ENCODE measurements at regions not wholly inside any gene's neighbourhood (a gene's known extent, or its start where the extent isn't known, plus 50 kb on each side); places are given as distances from the start of the nearest gene placed in this dataset.

GRCh38 chr10:62459072-62459471, 84.9 kb downstream of the ZNF365 start:
- Histone ChIP-seq H3K27ac (peak overlapping the region in 1 of 2 donors; percentile 48), H3K27me3 (no peaks in the 10 kb centered on the region), H3K9me3 (no peaks in the 10 kb centered on the region), H3K36me3 (no peaks in the 10 kb centered on the region), H3K4me1 (peaks cover 0 to 9% of the 10 kb centered on the region in 2 donors), H3K4me3 (no peak overlapping the region)
- TF ChIP-seq CTCF (IDR thresholded peaks at IDR 0.05) (no peak), POLR2AphosphoS5 (IDR thresholded peaks at IDR 0.05) (peak in 2 of 3 donors; percentile 20 to 53)
- intact Hi-C loops (cut with DNase I; ENCODE audit: low total_unique reads) = no loop called here
- no peak for DNase-seq (ENCODE audit: low spot score in 2 of 2)

- H3K4me1 ChIP-seq = peaks cover 0 to 8% of the 10 kb centered on the region in 2 donors
- intact Hi-C loops (cut with DNase I; ENCODE audit: low total_unique reads) = no loop called here
- no peak for DNase-seq (ENCODE audit: low spot score in 2 of 2)
- no peaks in the 10 kb centered on the region for H3K9me3 ChIP-seq
- TF ChIP-seq POLR2AphosphoS5 (IDR thresholded peaks at IDR 0.05) = no peak
- no peak for TF ChIP-seq POLR2A (IDR thresholded peaks at IDR 0.05)
- no peak for TF ChIP-seq CTCF (IDR thresholded peaks at IDR 0.05)
- H3K27ac ChIP-seq = peak overlapping the region in 1 of 2 donors; percentile 48
- no peaks in the 10 kb centered on the region for H3K27me3 ChIP-seq
- H3K36me3 ChIP-seq = no peaks in the 10 kb centered on the region
- H3K4me3 ChIP-seq = no peak overlapping the region
Measured at GRCh38 chr10:62459500-62459899, 85.3 kb downstream of the ZNF365 start.

DNA sequence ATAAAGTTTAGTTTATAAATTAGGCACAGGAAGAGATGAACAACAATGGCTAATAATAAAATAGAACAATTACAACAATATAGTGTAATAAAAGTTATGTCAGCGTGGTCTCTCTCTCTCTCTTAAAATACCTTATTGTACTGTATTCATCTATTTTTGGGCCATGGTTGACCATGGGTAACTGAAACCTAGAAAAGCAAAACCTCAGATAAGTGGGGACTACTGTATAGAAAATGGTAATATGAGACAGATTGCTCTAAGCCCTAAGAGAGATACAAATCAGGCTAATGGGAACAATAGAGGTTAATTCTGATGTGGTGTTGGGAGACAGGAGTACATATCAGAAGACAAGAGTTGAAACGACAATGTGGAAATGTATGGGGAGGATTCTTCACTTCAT, 86.2 kb downstream of the ZNF365 start:
- H3K27me3 ChIP-seq = no peaks in the 10 kb centered on the region
- H3K4me3 ChIP-seq = no peak overlapping the region
- no peak for DNase-seq (ENCODE audit: low spot score in 2 of 2)
- no peaks in the 10 kb centered on the region for H3K36me3 ChIP-seq
- no peaks in the 10 kb centered on the region for H3K4me1 ChIP-seq
- intact Hi-C loops (cut with DNase I; ENCODE audit: low total_unique reads) = no loop called here
- peaks cover 7 to 9% of the 10 kb centered on the region in 2 donors for H3K9me3 ChIP-seq
- no peak for TF ChIP-seq POLR2A (IDR thresholded peaks at IDR 0.05)
- TF ChIP-seq POLR2AphosphoS5 (IDR thresholded peaks at IDR 0.05) = no peak
- TF ChIP-seq CTCF (IDR thresholded peaks at IDR 0.05) = no peak
- H3K27ac ChIP-seq = no peak overlapping the region

- Histone ChIP-seq H3K9me3 (peaks cover 14 to 16% of the 10 kb centered on the region in 2 donors), H3K4me3 (no peak overlapping the region), H3K27me3 (no peaks in the 10 kb centered on the region), H3K27ac (no peak overlapping the region), H3K36me3 (no peaks in the 10 kb centered on the region), H3K4me1 (no peaks in the 10 kb centered on the region)
- intact Hi-C loops (cut with DNase I; ENCODE audit: low total_unique reads) = no loop called here
- no peak for DNase-seq (ENCODE audit: low spot score in 2 of 2)
- no peak for TF ChIP-seq POLR2A (IDR thresholded peaks at IDR 0.05)
- TF ChIP-seq POLR2AphosphoS5 (IDR thresholded peaks at IDR 0.05) = no peak
- no peak for TF ChIP-seq CTCF (IDR thresholded peaks at IDR 0.05)
Measured at GRCh38 chr10:62461120-62461519, 87.0 kb downstream of the ZNF365 start.

GRCh38 chr10:62462461-62462860, 88.3 kb downstream of the ZNF365 start:
- H3K36me3 ChIP-seq = no peaks in the 10 kb centered on the region
- H3K4me3 ChIP-seq = no peak overlapping the region
- TF ChIP-seq CTCF (IDR thresholded peaks at IDR 0.05) (no peak), POLR2A (IDR thresholded peaks at IDR 0.05) (no peak), POLR2AphosphoS5 (IDR thresholded peaks at IDR 0.05) (no peak)
- H3K27ac ChIP-seq = no peak overlapping the region
- H3K4me1 ChIP-seq = no peaks in the 10 kb centered on the region
- H3K9me3 ChIP-seq = peaks cover 15 to 18% of the 10 kb centered on the region in 2 donors
- intact Hi-C loops (cut with DNase I; ENCODE audit: low total_unique reads) = no loop called here
- H3K27me3 ChIP-seq = no peaks in the 10 kb centered on the region
- DNase-seq (ENCODE audit: low spot score in 2 of 2) = no peak

All from breast epithelium (tissue), 4 donors.